Muscle layer of colon (tissue), 2 donors: ENCODE measurements at regions not wholly inside any gene's neighbourhood (a gene's known extent, or its start where the extent isn't known, plus 50 kb on each side); places are given as distances from the start of the nearest gene placed in this dataset.
"Not testable (repeated sequence)": the region's sequence is repeated elsewhere in the genome, so short reads cannot be mapped to it uniquely, and the experiment has no call there.

ENCODE experiments used
- H3K27ac ChIP-seq: one replicate; pipeline ENCODE4 v1.7.0; 2013; ENCODE audit warnings: low read depth, mild to moderate bottlenecking, low read length, moderate library complexity
- H3K27me3 ChIP-seq, 2 donors: one replicate each; pipeline ENCODE4 v1.7.0; 2013; ENCODE audit warnings: low read length in 2 of 2, mild to moderate bottlenecking in 2 of 2; ENCODE audit not compliant: insufficient read depth in 2 of 2, control insufficient read depth in 1 of 2
- H3K36me3 ChIP-seq: one replicate; pipeline ENCODE4 v1.7.0; 2013; ENCODE audit warnings: mild to moderate bottlenecking, low read length; ENCODE audit not compliant: insufficient read depth
- H3K4me1 ChIP-seq: one replicate; pipeline ENCODE4 v1.7.0; 2013; ENCODE audit warnings: mild to moderate bottlenecking, low read length; ENCODE audit not compliant: insufficient read depth
- H3K4me3 ChIP-seq, 2 donors: one replicate each; pipeline ENCODE4 v1.7.0; 2013; ENCODE audit warnings: low read length in 2 of 2, low read depth in 1 of 2, mild to moderate bottlenecking in 1 of 2, moderate library complexity in 1 of 2
- H3K9ac ChIP-seq: one replicate; pipeline ENCODE4 v1.7.0; 2013; ENCODE audit warnings: low read length
- H3K9me3 ChIP-seq: one replicate; pipeline ENCODE4 v1.7.0; 2013; ENCODE audit warnings: mild to moderate bottlenecking, low read length
- donor health status: abdominal sarcoma.
- donor health status: Adenocarcinoma of cecum.

DNA sequence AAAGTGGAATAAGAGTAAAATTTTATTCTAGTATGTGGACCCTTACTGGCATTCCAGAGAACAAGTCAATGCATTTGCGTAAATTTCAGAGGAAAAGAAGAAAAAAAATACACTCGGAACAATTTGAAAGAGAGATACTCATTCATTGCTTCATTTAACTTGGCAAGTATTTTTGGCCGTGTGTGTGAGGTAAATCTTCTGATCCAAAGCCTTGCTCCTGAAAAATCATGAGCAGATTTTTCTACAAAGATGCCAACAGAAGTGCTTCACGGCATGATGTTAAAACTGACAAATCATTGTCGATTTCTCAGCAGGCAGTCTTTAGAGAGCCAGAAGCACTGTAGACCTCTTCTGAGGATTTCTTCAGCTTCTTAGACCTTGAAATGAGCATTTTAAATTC lies 194.0 kb downstream of the COX18 start:
- H3K9ac ChIP-seq: no peak overlapping the region

GRCh38 chr4:72875138-72875537 lies 194.4 kb downstream of the COX18 start:
- H3K27ac ChIP-seq: no peak overlapping the region
- H3K27me3 ChIP-seq: no peaks in the 10 kb centered on the region
- no peak overlapping the region for H3K4me3 ChIP-seq
- H3K36me3 ChIP-seq: no peaks in the 10 kb centered on the region
- H3K4me1 ChIP-seq: no peaks in the 10 kb centered on the region
- no peak overlapping the region for H3K9ac ChIP-seq
- H3K9me3 ChIP-seq: no peaks in the 10 kb centered on the region

More for the DNA sequence above, 194.0 kb downstream of the COX18 start:
- Histone ChIP-seq H3K36me3 (no peaks in the 10 kb centered on the region), H3K27ac (no peak overlapping the region), H3K9me3 (no peaks in the 10 kb centered on the region), H3K4me3 (no peak overlapping the region), H3K27me3 (no peaks in the 10 kb centered on the region), H3K4me1 (no peaks in the 10 kb centered on the region)

GRCh38 chr4:72864898-72865297 lies 204.6 kb downstream of the COX18 start:
- H3K9me3 ChIP-seq: no peaks in the 10 kb centered on the region
- no peaks in the 10 kb centered on the region for H3K4me1 ChIP-seq
- H3K4me3 ChIP-seq: no peak overlapping the region
- no peaks in the 10 kb centered on the region for H3K27me3 ChIP-seq
- H3K27ac ChIP-seq: no peak overlapping the region
- H3K36me3 ChIP-seq: no peaks in the 10 kb centered on the region
- no peak overlapping the region for H3K9ac ChIP-seq

GRCh38 chr4:72864277-72864676 lies 205.2 kb downstream of the COX18 start:
- not testable (repeated sequence) for H3K9me3 ChIP-seq, H3K9ac ChIP-seq, H3K4me1 ChIP-seq, H3K36me3 ChIP-seq, H3K27ac ChIP-seq, H3K4me3 ChIP-seq, H3K27me3 ChIP-seq

GRCh38 chr4:72860766-72861165 lies 208.8 kb downstream of the COX18 start:
- no peak overlapping the region for H3K9ac ChIP-seq
- no peaks in the 10 kb centered on the region for H3K4me1 ChIP-seq
- H3K27me3 ChIP-seq: no peaks in the 10 kb centered on the region
- H3K4me3 ChIP-seq: no peak overlapping the region
- no peak overlapping the region for H3K27ac ChIP-seq
- H3K9me3 ChIP-seq: no peaks in the 10 kb centered on the region
- no peaks in the 10 kb centered on the region for H3K36me3 ChIP-seq

DNA sequence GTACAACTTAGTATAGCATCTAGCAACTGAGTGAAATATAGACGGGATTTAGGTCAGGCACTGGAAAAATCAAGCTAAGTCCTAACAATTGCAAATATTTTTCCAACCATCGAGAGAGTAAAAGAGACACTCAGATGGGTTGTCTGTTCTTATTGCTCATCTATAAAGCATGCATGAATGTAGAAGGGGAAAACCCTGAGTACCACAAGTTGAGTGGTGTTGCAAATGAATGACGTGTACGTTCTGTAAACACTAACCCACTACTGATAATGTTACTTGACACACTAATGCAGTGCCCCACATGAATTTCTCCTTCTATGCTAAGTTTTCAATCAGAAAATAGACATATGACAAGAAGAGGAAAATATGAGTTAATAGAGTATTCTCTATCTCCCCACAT lies 211.2 kb downstream of the COX18 start:
- no peak overlapping the region for H3K27ac ChIP-seq
- H3K9me3 ChIP-seq: no peaks in the 10 kb centered on the region
- H3K27me3 ChIP-seq: no peaks in the 10 kb centered on the region
- H3K36me3 ChIP-seq: no peaks in the 10 kb centered on the region
- H3K4me3 ChIP-seq: no peak overlapping the region
- no peaks in the 10 kb centered on the region for H3K4me1 ChIP-seq
- no peak overlapping the region for H3K9ac ChIP-seq

DNA sequence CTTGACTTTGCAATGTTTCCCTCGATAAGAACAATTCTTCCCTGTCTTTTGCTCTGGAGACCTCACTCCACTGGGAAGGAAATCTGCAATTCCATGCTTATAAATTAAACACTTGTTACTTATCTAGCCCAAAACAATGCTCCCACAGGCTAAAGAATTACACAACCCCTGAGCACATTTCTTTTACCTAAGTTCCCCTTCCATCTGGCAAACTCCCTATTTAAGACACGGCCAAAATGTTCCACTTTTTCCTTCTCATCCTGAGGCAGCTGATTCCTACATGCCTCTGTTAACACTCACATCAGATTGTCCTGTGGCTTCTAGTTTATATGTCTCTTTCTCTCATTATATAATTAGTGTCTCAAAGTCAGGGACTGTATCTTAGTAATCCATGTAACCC lies 211.7 kb downstream of the COX18 start:
- no peaks in the 10 kb centered on the region for H3K36me3 ChIP-seq
- no peak overlapping the region for H3K27ac ChIP-seq
- H3K27me3 ChIP-seq: no peaks in the 10 kb centered on the region
- H3K9me3 ChIP-seq: no peaks in the 10 kb centered on the region
- no peaks in the 10 kb centered on the region for H3K4me1 ChIP-seq
- no peak overlapping the region for H3K4me3 ChIP-seq
- no peak overlapping the region for H3K9ac ChIP-seq

GRCh38 chr4:72857216-72857615 lies 212.3 kb downstream of the COX18 start:
- no peak overlapping the region for H3K4me3 ChIP-seq
- no peaks in the 10 kb centered on the region for H3K36me3 ChIP-seq
- H3K4me1 ChIP-seq: no peaks in the 10 kb centered on the region
- H3K9me3 ChIP-seq: no peaks in the 10 kb centered on the region
- no peak overlapping the region for H3K27ac ChIP-seq
- H3K27me3 ChIP-seq: no peaks in the 10 kb centered on the region
- no peak overlapping the region for H3K9ac ChIP-seq

DNA sequence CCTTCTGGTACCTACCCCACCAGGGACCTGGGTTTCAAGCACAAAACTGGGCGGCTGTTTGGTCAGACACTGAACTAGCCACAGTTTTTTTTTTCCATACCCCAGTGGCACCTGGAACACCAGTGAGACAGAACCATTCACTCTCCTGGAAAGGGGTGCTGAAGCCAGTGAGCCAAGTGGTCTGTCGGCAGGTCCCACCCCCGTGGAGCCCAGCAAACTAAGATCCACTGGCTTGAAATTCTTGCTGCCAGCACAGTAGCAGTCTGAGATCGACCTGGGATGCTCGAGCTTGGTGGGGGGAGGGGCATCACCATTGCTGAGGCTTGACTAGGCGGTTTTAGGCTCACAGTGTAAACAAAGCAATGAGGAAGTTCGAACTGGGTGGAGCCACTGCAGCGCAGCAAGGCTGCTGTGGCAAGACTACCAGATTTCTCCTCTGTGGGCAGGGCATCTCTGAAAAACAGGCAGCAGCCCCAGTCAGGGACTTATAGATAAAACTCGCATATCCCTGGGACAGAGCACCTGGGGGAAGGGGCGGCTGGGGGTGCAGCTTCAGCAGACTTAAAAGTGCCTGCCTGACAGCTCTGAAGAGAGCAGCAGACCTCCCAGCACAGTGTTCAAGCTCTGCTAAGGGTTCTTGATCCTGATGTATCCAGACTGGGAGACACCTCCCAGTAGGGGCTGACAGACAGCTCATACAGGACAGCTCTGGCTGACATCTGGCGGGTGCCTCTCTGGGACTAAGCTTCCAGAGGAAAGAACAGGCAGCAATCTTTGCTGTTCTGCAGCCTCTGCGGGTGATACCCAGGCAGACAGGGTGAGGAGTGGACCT lies 223.0 kb downstream of the COX18 start:
- Histone ChIP-seq H3K4me1 (no peaks in the 10 kb centered on the region), H3K4me3 (no peak overlapping the region), H3K27ac (no peak overlapping the region), H3K9me3 (no peaks in the 10 kb centered on the region), H3K36me3 (no peaks in the 10 kb centered on the region), H3K9ac (no peak overlapping the region), H3K27me3 (no peaks in the 10 kb centered on the region)

- Histone ChIP-seq H3K9ac (no peak overlapping the region), H3K4me1 (no peaks in the 10 kb centered on the region), H3K27ac (no peak overlapping the region), H3K9me3 (no peaks in the 10 kb centered on the region), H3K4me3 (no peak overlapping the region), H3K27me3 (no peaks in the 10 kb centered on the region), H3K36me3 (no peaks in the 10 kb centered on the region)
Measured at GRCh38 chr4:72843466-72843865, 226.1 kb downstream of the COX18 start.

- no peak overlapping the region for H3K4me3 ChIP-seq
- no peak overlapping the region for H3K27ac ChIP-seq
- no peaks in the 10 kb centered on the region for H3K4me1 ChIP-seq
- H3K9me3 ChIP-seq: no peaks in the 10 kb centered on the region
- no peaks in the 10 kb centered on the region for H3K36me3 ChIP-seq
- no peaks in the 10 kb centered on the region for H3K27me3 ChIP-seq
- H3K9ac ChIP-seq: no peak overlapping the region
Measured at GRCh38 chr4:72842323-72842722, 227.2 kb downstream of the COX18 start.

- H3K36me3 ChIP-seq, H3K4me3 ChIP-seq, H3K27me3 ChIP-seq, H3K9me3 ChIP-seq, H3K27ac ChIP-seq, H3K9ac ChIP-seq, H3K4me1 ChIP-seq: not testable (repeated sequence)
Measured at GRCh38 chr4:72840166-72840565, 229.3 kb downstream of the COX18 start.
